ENCODE measurements at regions not wholly inside any gene's neighbourhood (a gene's known extent, or its start where the extent isn't known, plus 50 kb on each side); places are given as distances from the start of the nearest gene placed in this dataset.

DNA sequence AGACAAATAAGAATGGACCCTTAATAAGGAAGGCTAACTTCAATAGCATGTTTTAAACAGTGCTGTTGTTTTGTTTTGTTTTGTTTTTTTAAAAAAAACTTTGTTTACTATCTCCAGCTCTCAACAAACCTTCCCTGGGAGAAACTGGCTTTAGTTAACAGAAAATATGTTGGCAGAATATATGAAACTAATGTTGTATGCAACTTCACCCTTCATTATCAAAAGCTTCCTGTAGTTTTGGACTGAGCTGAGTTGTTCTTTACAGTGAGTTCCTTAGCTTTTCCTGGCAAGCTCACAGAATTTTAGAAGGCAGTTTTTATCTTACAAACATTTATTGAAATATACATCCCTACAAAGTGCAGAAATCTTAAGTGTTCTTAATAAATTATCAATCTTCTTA is 2480.7 kb upstream of the PCDH20 start:
- TF ChIP-seq YY1 (IDR thresholded peaks at IDR 0.05; ENCODE audit: insufficient read depth, insufficient read length) (no peak), ZNF274 (IDR thresholded peaks at IDR 0.05; ENCODE audit: low read depth, low read length) (no peak), SUZ12 (IDR thresholded peaks at IDR 0.05; ENCODE audit: extremely low read depth, insufficient read depth, insufficient read length) (no peak)
